AG09319 (cell line): ENCODE measurements at regions not wholly inside any gene's neighbourhood (a gene's known extent, or its start where the extent isn't known, plus 50 kb on each side); places are given as distances from the start of the nearest gene placed in this dataset.

ENCODE experiments used
- DNase-seq: peaks from one replicate; pipeline ENCODE4 v3.0.0-alpha.2; 2010; ENCODE audit warnings: low read depth; ENCODE audit errors: extremely low read depth
- TF ChIP-seq, protein P1 (sequence below): IDR thresholded peaks from 2 replicates; pipeline ENCODE4 v1.5.1; 2011; ENCODE audit warnings: low read depth, mild to moderate bottlenecking, inconsistent platforms, low read length, moderate library complexity

DNA sequence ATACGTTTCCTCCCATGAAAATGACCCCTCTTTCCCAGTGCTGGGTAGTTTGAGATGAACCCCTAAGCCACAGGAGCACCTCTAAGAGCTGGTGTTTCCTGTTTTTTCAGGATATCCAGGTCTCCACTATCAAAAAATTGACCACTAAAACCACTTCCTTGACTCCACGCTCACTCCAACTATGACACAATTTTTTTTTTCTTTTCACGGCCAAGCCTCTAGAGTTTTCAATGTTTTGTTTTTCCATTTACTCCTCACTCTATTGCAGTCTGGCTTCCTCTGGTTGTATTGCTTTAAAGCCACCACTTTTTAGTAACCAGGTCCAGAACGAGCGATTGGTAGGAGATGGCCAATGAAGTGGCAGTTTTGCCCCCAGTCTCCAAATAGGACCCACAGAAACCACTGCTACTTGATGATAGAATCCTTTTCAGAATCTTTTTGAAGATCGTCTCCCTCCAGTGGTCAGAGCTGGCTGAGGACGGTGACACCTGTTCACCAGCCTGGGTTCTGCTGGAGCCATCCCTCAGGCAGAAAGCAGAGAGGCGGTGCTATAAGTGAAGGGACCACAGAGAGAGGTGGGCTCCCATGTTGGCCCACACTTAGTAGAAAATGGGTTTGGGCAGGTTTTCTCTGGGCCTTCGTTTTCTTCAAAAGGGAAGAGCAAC, 454.4 kb downstream of the VRK1 start:
- DNase-seq, result no peak

DNA sequence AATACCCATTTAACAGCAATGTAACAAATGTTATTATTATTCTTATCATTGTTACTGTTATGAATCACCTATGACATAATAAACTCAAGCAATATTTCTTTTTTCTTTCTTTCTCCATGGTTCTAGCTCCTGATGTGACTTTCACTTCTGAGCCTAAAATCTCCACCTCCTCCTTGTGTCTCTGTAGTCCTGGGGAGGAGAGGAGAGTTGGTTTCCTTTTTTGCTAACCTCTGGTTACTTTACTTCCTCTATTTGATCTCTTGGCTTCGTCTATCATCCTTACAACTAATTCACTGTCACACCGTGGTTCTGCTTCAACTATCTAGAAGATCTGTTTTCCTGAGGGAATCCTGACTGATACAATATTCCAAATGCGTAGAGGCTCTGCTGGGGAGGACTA, 456.6 kb downstream of the VRK1 start:
- TF ChIP-seq, protein P1, sequence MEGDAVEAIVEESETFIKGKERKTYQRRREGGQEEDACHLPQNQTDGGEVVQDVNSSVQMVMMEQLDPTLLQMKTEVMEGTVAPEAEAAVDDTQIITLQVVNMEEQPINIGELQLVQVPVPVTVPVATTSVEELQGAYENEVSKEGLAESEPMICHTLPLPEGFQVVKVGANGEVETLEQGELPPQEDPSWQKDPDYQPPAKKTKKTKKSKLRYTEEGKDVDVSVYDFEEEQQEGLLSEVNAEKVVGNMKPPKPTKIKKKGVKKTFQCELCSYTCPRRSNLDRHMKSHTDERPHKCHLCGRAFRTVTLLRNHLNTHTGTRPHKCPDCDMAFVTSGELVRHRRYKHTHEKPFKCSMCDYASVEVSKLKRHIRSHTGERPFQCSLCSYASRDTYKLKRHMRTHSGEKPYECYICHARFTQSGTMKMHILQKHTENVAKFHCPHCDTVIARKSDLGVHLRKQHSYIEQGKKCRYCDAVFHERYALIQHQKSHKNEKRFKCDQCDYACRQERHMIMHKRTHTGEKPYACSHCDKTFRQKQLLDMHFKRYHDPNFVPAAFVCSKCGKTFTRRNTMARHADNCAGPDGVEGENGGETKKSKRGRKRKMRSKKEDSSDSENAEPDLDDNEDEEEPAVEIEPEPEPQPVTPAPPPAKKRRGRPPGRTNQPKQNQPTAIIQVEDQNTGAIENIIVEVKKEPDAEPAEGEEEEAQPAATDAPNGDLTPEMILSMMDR, result no peak
- no peak for DNase-seq

More for the DNA sequence above, 454.4 kb downstream of the VRK1 start:
- TF ChIP-seq, protein P1, result no peak

DNA sequence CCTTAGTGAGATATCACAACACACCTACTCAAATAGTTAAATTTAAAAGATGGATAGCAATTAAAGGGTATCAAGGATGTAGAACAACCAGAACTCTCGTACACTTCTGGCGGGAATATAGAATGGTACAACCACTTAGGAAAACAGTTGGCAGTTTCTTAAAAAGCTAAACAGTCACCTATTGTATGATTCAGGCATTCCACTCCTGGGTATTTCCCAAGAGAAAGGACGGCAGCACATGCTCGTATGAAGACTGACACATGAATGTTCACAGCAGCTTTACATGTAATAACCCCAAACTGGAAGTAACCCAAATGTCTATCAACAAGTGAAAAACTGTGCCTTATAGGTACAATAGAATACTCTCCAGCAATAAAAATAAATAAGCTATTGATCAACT, 465.2 kb downstream of the VRK1 start:
- TF ChIP-seq, protein P1, result no peak
- DNase-seq, result no peak

DNA sequence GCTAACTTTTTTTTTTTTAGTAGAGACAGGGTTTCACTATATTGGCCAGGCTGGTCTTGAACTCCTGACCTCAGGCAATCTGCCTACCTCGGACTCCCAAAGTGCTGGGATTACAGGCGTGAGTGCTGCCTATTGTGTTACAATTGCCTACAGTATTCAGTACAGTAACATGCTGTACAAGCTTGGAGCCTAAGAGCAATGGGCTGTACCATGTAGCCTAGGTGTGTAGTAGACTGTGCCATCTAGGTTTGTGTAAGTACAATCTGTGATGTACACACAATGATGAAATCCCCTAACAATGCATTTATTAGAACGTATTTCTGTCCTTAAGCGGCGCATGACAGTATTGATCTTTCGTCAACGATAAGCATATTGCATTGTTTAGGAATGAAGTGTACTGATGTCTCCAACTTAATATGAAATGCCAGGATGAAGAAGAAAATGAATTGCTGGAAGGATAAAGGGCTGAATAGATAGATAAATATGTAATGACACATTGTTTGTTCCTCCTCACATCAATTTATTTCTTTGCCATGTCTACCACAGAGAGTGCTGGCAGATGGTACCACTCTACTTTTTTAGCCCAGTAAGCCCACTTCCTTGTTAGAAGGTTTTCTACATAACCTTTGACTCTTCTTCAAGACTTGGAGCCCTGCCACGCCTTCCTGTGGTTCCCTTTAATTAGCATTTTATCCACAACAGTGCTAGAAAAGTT, 467.5 kb downstream of the VRK1 start:
- TF ChIP-seq, protein P1, result no peak
- DNase-seq, result no peak

DNA sequence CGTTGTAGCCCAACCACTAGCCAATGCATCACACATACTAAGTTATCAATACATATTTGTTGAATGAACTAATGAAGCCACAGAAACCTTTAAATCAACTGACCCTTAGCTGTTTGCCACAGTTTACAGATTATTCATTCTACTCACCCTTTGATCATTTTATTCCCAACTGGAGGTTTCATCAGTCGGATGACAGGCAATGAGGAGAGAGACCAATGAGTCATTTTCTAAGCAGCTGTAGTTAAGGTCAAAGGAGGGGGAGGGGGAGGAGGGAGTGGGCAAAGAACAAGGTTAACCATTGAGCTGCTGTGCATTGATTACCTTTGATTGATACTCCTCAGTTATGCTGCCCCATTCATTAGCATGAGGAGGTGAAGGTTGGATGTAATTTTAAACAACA, 469.5 kb downstream of the VRK1 start:
- DNase-seq, result no peak
- TF ChIP-seq, protein P1, result no peak

DNA sequence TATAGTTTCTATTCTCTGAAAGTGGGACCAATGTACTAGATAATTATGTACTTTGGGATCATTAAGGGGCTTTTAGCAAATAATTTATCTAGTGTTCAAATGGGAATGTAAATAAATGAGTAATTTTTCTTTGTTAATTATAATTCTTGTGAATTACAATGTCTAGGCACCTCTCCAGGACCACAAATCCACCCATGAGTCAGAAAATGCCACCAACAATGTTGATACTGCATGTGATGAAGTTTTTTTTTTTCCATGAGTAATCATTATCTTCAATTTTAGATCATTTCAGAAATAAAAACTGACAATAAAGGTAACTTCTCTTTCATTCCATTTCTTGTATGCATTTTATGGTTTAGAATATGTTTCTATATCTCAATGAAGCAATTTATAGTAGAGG, 470.3 kb downstream of the VRK1 start:
- DNase-seq, result no peak
- TF ChIP-seq, protein P1, result no peak

DNA sequence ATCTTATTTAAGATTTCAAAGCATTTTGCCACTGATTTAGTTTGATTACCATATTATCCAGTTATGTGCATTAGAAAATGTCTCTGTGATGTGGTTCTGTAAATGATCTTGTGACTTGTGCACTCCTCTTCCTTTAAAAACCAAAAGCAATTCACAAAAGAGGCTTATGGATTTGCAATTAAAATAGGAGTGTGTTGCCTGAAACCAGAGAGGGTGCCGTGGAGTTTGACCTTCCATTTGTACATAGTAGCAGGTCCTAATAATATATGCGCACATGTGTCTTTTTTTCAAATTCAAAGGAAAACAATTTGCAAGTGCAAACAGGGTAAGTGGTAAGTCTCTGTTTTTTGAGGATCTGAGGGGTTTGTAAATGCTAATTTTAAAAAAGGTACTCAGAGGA, 470.9 kb downstream of the VRK1 start:
- TF ChIP-seq, protein P1, result no peak
- no peak for DNase-seq
